ENCODE measurements at regions not wholly inside any gene's neighbourhood (a gene's known extent, or its start where the extent isn't known, plus 50 kb on each side); places are given as distances from the start of the nearest gene placed in this dataset.
"Not testable (repeated sequence)": the region's sequence is repeated elsewhere in the genome, so short reads cannot be mapped to it uniquely, and the experiment has no call there.

DNA sequence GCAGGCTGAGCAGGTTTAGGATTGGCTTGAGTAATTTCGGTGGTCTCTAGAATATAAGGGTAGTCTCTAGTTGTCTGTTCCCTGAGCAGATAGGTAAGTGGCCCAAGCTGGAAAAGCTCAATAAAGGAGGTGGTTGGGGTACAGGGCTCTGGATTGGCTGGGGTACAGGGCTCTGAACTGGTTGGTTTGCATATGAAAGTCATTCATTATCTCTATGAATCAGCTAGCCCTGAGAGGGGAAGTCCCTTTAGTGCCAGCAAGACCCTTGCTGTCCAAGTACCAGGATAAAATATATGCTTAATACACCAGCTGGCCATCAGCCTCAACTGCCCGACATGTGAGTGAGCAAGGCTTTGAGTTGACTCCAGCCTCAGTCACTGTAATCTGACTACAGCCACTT lies 93.0 kb downstream of the ZBTB18 start:
- H3K27ac ChIP-seq = no peak overlapping the region
- H3K4me3 ChIP-seq = no peak overlapping the region
- TF ChIP-seq, protein P1, sequence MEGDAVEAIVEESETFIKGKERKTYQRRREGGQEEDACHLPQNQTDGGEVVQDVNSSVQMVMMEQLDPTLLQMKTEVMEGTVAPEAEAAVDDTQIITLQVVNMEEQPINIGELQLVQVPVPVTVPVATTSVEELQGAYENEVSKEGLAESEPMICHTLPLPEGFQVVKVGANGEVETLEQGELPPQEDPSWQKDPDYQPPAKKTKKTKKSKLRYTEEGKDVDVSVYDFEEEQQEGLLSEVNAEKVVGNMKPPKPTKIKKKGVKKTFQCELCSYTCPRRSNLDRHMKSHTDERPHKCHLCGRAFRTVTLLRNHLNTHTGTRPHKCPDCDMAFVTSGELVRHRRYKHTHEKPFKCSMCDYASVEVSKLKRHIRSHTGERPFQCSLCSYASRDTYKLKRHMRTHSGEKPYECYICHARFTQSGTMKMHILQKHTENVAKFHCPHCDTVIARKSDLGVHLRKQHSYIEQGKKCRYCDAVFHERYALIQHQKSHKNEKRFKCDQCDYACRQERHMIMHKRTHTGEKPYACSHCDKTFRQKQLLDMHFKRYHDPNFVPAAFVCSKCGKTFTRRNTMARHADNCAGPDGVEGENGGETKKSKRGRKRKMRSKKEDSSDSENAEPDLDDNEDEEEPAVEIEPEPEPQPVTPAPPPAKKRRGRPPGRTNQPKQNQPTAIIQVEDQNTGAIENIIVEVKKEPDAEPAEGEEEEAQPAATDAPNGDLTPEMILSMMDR (IDR thresholded peaks at IDR 0.05) = no peak
- DNase-seq (ENCODE audit: low spot score) = no peak

DNA sequence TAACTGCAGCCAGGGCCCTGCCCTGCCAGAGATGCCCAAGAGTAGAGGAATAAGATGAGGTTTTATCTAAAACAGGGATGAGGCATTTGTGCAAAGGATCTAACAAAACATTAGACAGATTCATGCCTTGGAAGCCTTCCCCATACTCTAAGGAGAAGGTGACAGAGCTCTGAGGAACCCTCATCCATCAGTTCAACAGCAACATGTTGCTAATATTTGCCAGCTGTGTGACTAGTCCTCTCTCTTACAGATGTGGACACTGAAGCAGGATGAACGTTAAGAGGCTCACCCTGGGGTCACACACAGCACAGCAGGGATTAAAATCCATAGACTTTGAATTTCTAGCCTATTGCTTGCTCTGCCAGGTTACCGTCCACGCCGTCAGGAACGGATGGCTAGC lies 99.0 kb downstream of the ZBTB18 start:
- TF ChIP-seq, protein P1 (IDR thresholded peaks at IDR 0.05) = no peak

DNA sequence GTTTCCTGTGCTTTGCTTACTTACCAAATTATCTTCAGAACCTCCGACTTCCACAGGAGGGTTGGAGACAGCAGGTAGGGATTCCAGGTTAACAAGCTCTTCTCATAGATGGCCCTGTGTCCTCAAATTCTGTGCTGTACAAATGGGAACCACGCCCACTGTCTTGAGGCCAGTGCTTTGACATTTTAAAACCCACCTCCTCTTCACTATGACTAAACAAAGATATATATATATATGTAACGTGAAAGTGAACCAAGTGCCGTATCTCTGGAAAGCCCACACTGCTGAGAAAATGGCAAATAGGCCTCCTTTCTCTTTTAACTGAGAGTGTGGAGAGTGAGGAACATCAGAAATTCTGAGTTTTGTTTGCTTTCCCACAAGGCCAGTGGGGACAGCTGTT lies 99.6 kb downstream of the ZBTB18 start:
- no peak overlapping the region for H3K4me3 ChIP-seq
- no peak for DNase-seq (ENCODE audit: low spot score)
- TF ChIP-seq, protein P1 (IDR thresholded peaks at IDR 0.05) = no peak
- no peak overlapping the region for H3K27ac ChIP-seq

More for the DNA sequence above, 99.0 kb downstream of the ZBTB18 start:
- H3K4me3 ChIP-seq = no peak overlapping the region
- DNase-seq (ENCODE audit: low spot score) = no peak
- no peak overlapping the region for H3K27ac ChIP-seq

DNA sequence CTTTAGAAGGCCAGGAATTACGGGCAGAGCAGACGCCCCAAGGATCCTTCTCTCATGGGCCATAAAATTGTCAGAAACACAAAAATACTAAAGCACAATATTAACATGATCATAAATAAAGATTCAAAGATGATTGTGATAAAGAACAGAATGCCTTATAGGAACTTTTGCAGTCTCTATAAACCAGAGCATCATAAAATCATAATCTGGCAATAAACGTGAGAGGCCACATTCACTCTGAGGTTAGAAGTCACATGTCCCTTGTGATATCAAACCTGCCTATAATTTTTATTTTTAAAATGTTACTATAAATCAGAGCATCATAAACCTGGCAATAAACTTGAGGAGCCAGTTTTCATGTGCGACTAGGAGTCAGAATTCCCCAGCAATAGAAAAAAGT lies 100.5 kb downstream of the ZBTB18 start:
- TF ChIP-seq, protein P1 (IDR thresholded peaks at IDR 0.05) = no peak
- no peak overlapping the region for H3K4me3 ChIP-seq
- H3K27ac ChIP-seq = no peak overlapping the region
- no peak for DNase-seq (ENCODE audit: low spot score)

DNA sequence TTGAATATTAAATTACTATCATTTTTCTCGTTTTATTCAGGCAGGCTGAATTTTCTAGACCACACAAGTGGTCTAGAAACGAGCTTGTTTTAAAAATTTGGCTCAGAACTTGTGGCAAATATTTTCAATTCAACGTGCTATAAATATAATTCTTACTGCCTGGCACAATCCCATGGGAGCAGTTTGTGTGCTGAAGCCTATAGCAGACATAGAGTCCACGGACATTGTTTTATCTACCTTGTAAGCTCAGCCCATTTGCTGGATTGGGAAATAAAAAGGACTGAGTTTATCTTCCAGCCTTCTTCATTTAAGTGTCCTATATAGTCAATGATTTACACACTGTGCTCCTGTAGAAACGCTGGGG lies 103.4 kb downstream of the ZBTB18 start:
- H3K27ac ChIP-seq = no peak overlapping the region
- H3K4me3 ChIP-seq = no peak overlapping the region
- TF ChIP-seq, protein P1 (IDR thresholded peaks at IDR 0.05) = no peak
- DNase-seq (ENCODE audit: low spot score) = no peak

DNA sequence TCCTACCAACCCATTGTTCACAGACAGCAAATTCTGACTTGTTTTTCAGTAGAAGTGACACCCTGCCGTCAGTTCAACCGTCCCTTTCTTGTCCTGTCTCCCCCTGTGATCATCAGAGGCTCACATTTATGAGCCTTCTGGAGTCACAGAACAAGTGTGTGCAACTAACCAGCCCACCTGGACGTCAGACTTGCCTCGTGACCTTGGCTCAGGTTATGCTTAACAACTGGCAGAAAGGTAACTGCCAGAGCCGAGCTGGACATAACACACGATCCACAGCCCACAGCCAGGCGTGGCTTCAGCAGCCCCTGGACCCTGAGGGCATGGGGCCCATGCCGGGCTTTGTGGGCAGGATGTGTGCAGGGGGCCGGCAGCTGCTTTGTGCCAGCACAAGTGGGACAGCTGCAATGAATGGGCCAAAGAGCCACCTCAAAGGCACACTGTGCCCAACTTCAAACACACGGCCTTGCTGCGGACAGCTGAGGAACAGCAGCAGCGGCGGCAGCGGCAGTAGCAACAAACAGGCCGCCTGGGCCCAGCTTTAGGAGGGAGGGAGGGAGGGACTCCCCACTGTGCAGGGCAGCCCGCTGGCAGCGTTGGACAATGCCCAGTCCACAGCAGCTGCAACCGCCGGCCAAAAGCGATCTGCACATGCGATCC lies 103.9 kb downstream of the ZBTB18 start:
- H3K27ac ChIP-seq = no peak overlapping the region
- no peak overlapping the region for H3K4me3 ChIP-seq
- TF ChIP-seq, protein P1 (IDR thresholded peaks at IDR 0.05) = no peak
- no peak for DNase-seq (ENCODE audit: low spot score)

DNA sequence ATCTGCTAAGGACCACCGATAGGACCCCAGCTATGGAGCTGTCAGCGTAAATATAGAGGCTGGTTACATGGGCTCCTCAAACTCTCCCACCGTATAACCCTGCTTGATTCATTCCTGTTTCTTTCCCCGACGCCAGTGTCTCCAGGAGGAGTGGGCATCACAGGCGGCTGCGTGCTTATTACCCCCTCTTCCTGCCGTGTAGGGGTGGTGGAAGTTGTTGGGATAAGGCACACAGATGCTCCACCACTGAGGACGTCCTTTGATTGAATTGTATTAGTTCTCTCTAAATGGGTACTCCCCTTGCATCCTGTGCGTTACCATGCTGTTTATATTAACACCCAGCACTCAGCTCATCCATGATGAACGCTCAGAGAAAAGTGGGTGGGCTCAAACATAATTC lies 104.6 kb downstream of the ZBTB18 start:
- DNase-seq (ENCODE audit: low spot score) = no peak
- Histone ChIP-seq H3K4me3 (no peak overlapping the region), H3K27ac (no peak overlapping the region)
- TF ChIP-seq, protein P1 (IDR thresholded peaks at IDR 0.05) = no peak

DNA sequence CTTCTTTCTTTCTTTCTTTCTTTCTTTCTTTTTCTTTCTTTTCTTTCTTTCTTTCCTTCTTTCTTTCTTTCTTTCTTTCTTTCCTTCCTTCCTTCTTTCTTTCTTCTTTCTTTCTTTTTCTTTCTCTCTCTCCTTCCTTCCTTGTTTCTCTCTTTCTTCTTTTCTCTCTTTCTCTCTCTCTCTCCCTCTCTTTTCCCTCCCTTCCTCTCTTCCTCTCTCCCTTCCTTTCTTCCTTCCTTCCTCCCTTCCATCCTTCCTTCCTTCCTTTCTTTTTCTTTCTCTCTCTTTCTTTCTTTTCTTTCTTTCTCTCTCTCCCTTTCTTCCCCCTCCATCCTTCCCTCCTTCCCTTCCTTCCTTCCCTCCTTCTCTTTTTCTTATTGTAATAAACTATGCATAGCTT lies 105.5 kb downstream of the ZBTB18 start:
- DNase-seq (ENCODE audit: low spot score); H3K4me3 ChIP-seq; H3K27ac ChIP-seq: not testable (repeated sequence)

Measured in coronary artery (tissue), 2 donors.